ENCODE measurements at regions not wholly inside any gene's neighbourhood (a gene's known extent, or its start where the extent isn't known, plus 50 kb on each side); places are given as distances from the start of the nearest gene placed in this dataset.

DNA sequence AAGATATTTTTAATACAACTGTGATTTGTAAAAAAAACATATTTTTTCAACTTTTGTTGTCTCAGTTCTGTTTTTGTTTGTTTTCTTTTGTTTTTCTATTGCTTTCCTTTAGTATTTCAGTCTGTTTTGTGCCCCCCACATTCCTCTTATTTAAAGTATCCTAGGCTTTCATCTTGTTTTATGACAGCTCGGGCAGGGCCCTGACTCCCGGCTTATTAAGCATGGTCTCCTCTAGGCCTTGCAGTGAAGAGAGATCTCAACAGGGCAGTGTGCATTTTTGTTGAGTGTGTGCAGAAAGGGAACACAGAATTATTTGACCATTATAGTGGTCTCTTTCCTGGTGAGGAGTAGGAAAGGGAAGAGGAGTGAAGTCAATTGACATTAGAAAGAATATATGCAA is 110.2 kb upstream of the SLC38A4 start:
- Histone ChIP-seq H3K56ac (ENCODE audit: insufficient read length, low read depth, low read length) (no peak overlapping the region), H2BK15ac (ENCODE audit: low read depth, low read length) (no peak overlapping the region), H3K4me1 (ENCODE audit: insufficient read depth, low read length) (no peaks in the 10 kb centered on the region), H2BK12ac (ENCODE audit: insufficient read length, low read depth, low read length) (no peak overlapping the region), H2AK5ac (ENCODE audit: insufficient read length, low read length) (no peak overlapping the region), H3K14ac (ENCODE audit: insufficient read depth, low read length) (no peak overlapping the region), H2BK20ac (ENCODE audit: low read depth, low read length, poor library complexity, severe bottlenecking) (no peak overlapping the region), H3K79me1 (ENCODE audit: insufficient read depth, low read depth, low read length, poor library complexity, severe bottlenecking) (no peaks in the 10 kb centered on the region), H3K4ac (ENCODE audit: low read depth, low read length) (no peak overlapping the region), H3K9me3 (ENCODE audit: control insufficient read depth, low read depth, low read length) (no peaks in the 10 kb centered on the region), H4K5ac (ENCODE audit: insufficient read length, low read depth, low read length) (no peak overlapping the region), H3K79me2 (ENCODE audit: insufficient read depth, low read length) (no peaks in the 10 kb centered on the region), H4K8ac (replicated peaks; ENCODE audit: insufficient read length, low read depth, low read length) (no peak overlapping the region), H3K23me2 (ENCODE audit: insufficient read length, low read depth, low read length, poor library complexity, severe bottlenecking) (no peaks in the 10 kb centered on the region), H3K18ac (ENCODE audit: insufficient read length, low read depth, low read length) (no peak overlapping the region), H2AFZ (ENCODE audit: low read length) (no peak overlapping the region), H2BK120ac (ENCODE audit: low read depth, low read length, poor library complexity, severe bottlenecking) (no peak overlapping the region), H2BK5ac (ENCODE audit: insufficient read length, low read length) (no peak overlapping the region), H3K9ac (ENCODE audit: extremely low read depth, insufficient read length, low read length) (no peak overlapping the region), H3K23ac (ENCODE audit: insufficient read length, low read depth, low read length) (no peak overlapping the region), H4K91ac (ENCODE audit: insufficient read length, low read depth, low read length) (no peak overlapping the region), H3T11ph (ENCODE audit: low read length) (no peak overlapping the region), H3K27ac (ENCODE audit: insufficient read length, low read depth, low read length) (no peak overlapping the region), H3K4me2 (ENCODE audit: insufficient read depth, insufficient read length, low read length) (no peak overlapping the region), H3K27me3 (ENCODE audit: insufficient read depth, low read length) (no peaks in the 10 kb centered on the region), H4K20me1 (ENCODE audit: control insufficient read depth, insufficient read depth, insufficient read length) (no peaks in the 10 kb centered on the region)
- H3K4me1 Mint-ChIP-seq, result peaks cover 0 to 5% of the 10 kb centered on the region in 2 experiments; a peak in 1 of 4 replicates
- WGBS (ENCODE audit: extremely low coverage, insufficient read length, low lambda C conversion rate), result no CpG with 5 or more reads among the region's 2 CpGs
- peaks cover 0 to 8% (median 0%) of the 10 kb centered on the region in 3 experiments; a peak in 1 of 7 replicates for H3K36me3 Mint-ChIP-seq (ENCODE audit: insufficient read depth in 1 of 3, low read depth in 3 of 3)
- H3K27me3 Mint-ChIP-seq (ENCODE audit: low read depth), result no peaks in the 10 kb centered on the region
- peaks cover 10 to 11% of the 10 kb centered on the region in 2 experiments; a peak in 4 of 5 replicates for H3K9me3 Mint-ChIP-seq
- H3K27ac Mint-ChIP-seq, result no peak overlapping the region
- no peak for DNase-seq
- TF ChIP-seq, protein P1, sequence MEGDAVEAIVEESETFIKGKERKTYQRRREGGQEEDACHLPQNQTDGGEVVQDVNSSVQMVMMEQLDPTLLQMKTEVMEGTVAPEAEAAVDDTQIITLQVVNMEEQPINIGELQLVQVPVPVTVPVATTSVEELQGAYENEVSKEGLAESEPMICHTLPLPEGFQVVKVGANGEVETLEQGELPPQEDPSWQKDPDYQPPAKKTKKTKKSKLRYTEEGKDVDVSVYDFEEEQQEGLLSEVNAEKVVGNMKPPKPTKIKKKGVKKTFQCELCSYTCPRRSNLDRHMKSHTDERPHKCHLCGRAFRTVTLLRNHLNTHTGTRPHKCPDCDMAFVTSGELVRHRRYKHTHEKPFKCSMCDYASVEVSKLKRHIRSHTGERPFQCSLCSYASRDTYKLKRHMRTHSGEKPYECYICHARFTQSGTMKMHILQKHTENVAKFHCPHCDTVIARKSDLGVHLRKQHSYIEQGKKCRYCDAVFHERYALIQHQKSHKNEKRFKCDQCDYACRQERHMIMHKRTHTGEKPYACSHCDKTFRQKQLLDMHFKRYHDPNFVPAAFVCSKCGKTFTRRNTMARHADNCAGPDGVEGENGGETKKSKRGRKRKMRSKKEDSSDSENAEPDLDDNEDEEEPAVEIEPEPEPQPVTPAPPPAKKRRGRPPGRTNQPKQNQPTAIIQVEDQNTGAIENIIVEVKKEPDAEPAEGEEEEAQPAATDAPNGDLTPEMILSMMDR (conservative IDR thresholded peaks at IDR 0.05), result no peak
- H3K4me3 Mint-ChIP-seq, result no peak overlapping the region

Data from H9 (cell line).